ENCODE measurements at regions not wholly inside any gene's neighbourhood (a gene's known extent, or its start where the extent isn't known, plus 50 kb on each side); places are given as distances from the start of the nearest gene placed in this dataset.

DNA sequence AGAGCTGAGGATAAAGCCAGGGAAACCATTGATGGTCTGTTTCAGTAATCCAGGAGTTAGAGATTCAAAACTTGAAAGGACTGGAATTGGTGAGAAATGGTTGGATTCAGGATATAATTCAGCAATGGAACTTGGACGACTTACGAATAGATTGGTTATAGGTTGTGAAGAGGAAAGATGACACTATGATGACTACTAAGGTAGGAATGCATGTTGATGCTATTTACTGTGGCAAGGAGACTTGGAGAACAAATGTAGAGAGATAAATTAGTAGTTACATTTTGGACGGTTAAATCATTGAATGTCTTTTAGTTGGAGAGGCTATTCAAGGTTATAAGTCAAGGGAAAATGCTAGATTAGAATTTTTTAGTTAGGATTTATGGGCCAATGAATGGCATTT lies 365.4 kb upstream of the TECRL start:
- no peaks in the 10 kb centered on the region for H3K9me3 ChIP-seq
- H3K4me1 ChIP-seq, result no peaks in the 10 kb centered on the region
- no peak overlapping the region for H3K27ac ChIP-seq
- intact Hi-C loops (cut with DNase I; ENCODE audit: low total_unique reads), result no loop called here
- H3K4me3 ChIP-seq, result no peak overlapping the region
- no peaks in the 10 kb centered on the region for H3K27me3 ChIP-seq
- no peaks in the 10 kb centered on the region for H3K36me3 ChIP-seq
- DNase-seq, result no peak
- no peak for TF ChIP-seq POLR2A (IDR thresholded peaks at IDR 0.05)
- TF ChIP-seq, protein P1, sequence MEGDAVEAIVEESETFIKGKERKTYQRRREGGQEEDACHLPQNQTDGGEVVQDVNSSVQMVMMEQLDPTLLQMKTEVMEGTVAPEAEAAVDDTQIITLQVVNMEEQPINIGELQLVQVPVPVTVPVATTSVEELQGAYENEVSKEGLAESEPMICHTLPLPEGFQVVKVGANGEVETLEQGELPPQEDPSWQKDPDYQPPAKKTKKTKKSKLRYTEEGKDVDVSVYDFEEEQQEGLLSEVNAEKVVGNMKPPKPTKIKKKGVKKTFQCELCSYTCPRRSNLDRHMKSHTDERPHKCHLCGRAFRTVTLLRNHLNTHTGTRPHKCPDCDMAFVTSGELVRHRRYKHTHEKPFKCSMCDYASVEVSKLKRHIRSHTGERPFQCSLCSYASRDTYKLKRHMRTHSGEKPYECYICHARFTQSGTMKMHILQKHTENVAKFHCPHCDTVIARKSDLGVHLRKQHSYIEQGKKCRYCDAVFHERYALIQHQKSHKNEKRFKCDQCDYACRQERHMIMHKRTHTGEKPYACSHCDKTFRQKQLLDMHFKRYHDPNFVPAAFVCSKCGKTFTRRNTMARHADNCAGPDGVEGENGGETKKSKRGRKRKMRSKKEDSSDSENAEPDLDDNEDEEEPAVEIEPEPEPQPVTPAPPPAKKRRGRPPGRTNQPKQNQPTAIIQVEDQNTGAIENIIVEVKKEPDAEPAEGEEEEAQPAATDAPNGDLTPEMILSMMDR (IDR thresholded peaks at IDR 0.05), result no peak

DNA sequence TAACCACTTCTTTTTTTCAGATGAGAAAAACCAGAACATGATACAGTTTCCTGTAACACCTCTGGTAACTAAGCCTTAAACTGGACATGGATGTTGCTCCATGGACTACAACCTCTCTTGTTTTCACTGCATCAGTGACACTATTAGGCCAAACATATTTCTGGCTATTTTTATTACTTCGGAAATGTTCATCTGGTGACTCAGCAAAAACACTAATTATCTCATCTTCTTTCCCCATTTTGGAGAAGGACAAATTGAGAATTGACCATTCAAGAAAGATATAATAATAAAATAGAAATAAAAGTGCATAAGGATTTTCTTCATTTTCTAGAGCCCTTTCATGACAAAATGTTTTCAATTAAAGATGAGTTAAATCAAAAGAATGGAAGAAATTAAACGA lies 361.9 kb upstream of the TECRL start:
- H3K4me1 ChIP-seq, result no peaks in the 10 kb centered on the region
- no peak overlapping the region for H3K4me3 ChIP-seq
- H3K27me3 ChIP-seq, result no peaks in the 10 kb centered on the region
- DNase-seq, result no peak
- H3K36me3 ChIP-seq, result no peaks in the 10 kb centered on the region
- no peak overlapping the region for H3K27ac ChIP-seq
- intact Hi-C loops (cut with DNase I; ENCODE audit: low total_unique reads), result no loop called here
- no peaks in the 10 kb centered on the region for H3K9me3 ChIP-seq
- TF ChIP-seq POLR2A (IDR thresholded peaks at IDR 0.05), result no peak
- TF ChIP-seq, protein P1 (IDR thresholded peaks at IDR 0.05), result no peak

DNA sequence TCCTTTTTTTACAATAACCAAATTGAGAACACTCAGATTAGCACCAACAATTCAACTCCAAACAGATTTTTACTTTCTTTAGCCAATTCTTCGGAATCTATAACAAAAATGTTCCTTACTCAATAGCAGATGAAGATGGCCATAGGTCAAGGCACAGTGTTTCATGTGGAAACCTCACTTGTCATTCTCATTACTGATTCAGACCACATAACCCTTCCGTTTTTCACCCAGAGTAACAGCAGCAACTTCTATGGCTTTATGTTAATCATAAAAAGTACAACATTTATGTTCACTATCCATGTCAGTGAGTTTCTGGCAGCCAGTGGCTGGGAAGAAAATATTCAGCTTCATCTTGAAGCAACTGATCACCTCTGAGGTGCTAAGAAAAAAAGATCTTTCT lies 358.3 kb upstream of the TECRL start:
- no peaks in the 10 kb centered on the region for H3K27me3 ChIP-seq
- intact Hi-C loops (cut with DNase I; ENCODE audit: low total_unique reads), result no loop called here
- no peak for DNase-seq
- no peaks in the 10 kb centered on the region for H3K9me3 ChIP-seq
- H3K4me1 ChIP-seq, result no peaks in the 10 kb centered on the region
- TF ChIP-seq, protein P1 (IDR thresholded peaks at IDR 0.05), result no peak
- TF ChIP-seq POLR2A (IDR thresholded peaks at IDR 0.05), result no peak
- no peaks in the 10 kb centered on the region for H3K36me3 ChIP-seq
- H3K4me3 ChIP-seq, result no peak overlapping the region
- no peak overlapping the region for H3K27ac ChIP-seq

DNA sequence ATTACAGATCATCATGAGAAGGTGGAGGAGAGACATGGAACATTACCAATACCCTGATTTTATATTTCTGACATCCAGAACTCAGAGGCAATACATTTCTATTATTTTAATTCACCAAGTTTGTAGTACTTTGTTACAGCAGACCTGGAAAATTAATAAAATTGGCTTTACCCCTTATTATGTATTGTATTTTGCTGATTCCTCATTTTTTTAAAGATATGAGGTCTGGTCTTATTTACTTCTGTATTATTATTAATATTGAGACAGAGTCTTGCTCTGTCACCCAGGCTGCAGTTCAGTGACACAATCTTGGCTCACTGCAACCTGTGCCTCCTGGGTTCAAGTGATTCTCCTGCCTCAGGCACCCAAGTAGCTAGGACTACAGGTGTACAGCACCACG lies 357.3 kb upstream of the TECRL start:
- Histone ChIP-seq H3K4me1 (no peaks in the 10 kb centered on the region), H3K27me3 (no peaks in the 10 kb centered on the region), H3K4me3 (no peak overlapping the region), H3K36me3 (no peaks in the 10 kb centered on the region), H3K9me3 (no peaks in the 10 kb centered on the region), H3K27ac (no peak overlapping the region)
- no peak for TF ChIP-seq POLR2A (IDR thresholded peaks at IDR 0.05)
- TF ChIP-seq, protein P1 (IDR thresholded peaks at IDR 0.05), result no peak
- intact Hi-C loops (cut with DNase I; ENCODE audit: low total_unique reads), result no loop called here
- DNase-seq, result no peak

DNA sequence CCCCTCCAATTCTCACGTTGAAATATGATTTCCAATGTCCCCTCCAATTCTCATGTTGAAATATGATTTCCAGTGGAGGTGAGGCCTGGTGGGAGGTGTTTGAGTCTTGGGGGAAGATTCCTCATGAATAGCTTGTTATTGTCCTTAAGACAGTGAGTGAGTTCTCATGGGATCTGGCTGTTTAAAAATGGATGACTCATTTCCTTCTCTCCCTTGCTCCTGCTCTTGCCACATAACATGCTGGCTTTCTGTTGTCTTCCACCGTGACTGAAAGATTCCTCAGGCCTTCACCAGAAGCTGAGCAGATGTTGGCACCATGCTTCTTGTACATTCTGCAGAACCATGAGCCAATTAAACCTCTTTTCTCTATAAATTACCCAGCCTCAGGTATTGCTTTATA lies 346.8 kb upstream of the TECRL start:
- H3K36me3 ChIP-seq, result no peaks in the 10 kb centered on the region
- DNase-seq, result no peak
- H3K27ac ChIP-seq, result no peak overlapping the region
- H3K4me1 ChIP-seq, result no peaks in the 10 kb centered on the region
- H3K9me3 ChIP-seq, result no peaks in the 10 kb centered on the region
- TF ChIP-seq, protein P1 (IDR thresholded peaks at IDR 0.05), result no peak
- TF ChIP-seq POLR2A (IDR thresholded peaks at IDR 0.05), result no peak
- no peaks in the 10 kb centered on the region for H3K27me3 ChIP-seq
- H3K4me3 ChIP-seq, result no peak overlapping the region
- intact Hi-C loops (cut with DNase I; ENCODE audit: low total_unique reads), result no loop called here

Measured in uterus (tissue), 3 donors.